ENCODE measurements at regions not wholly inside any gene's neighbourhood (a gene's known extent, or its start where the extent isn't known, plus 50 kb on each side); places are given as distances from the start of the nearest gene placed in this dataset.

- ChIA-PET POLR2A (no interaction called here), SMC1A (ENCODE audit: uncharacterized antibody, unreplicated experiment) (interaction anchor here (2.1 kb wide), 1 partner anchor 24 kb away, joined by 5 read pairs; no protein-coding TSS in a partner anchor), CTCF (interaction anchor here (0.7 kb wide), 1 partner anchor 49 kb away, joined by 3 read pairs; no protein-coding TSS in a partner anchor), RAD21 (ENCODE audit: unreplicated experiment) (no interaction called here)
- Histone ChIP-seq H3K4me1 (ENCODE audit: control insufficient read depth, insufficient read depth, low read length) (no peaks in the 10 kb centered on the region), H2AFZ (ENCODE audit: control insufficient read depth, low read depth, low read length) (no peak overlapping the region), H3K9ac (ENCODE audit: control insufficient read depth, insufficient read depth, low read length) (no peak overlapping the region), H3K79me2 (ENCODE audit: control insufficient read depth, insufficient read depth, low read length) (no peaks in the 10 kb centered on the region), H4K20me1 (ENCODE audit: control insufficient read depth, insufficient read depth) (no peaks in the 10 kb centered on the region), H3K4me2 (ENCODE audit: control insufficient read depth, insufficient read depth) (no peak overlapping the region), H3K4me3 (no peak overlapping the region), H3K36me3 (ENCODE audit: control insufficient read depth in 2 of 2, insufficient read depth in 2 of 2, low read length in 1 of 2) (no peaks in the 10 kb centered on the region), H3K27ac (ENCODE audit: control insufficient read depth, insufficient read depth) (no peak overlapping the region), H3K9me3 (replicated peaks; ENCODE audit: control insufficient read depth, insufficient read depth, low read length) (no peaks in the 10 kb centered on the region), H3K27me3 (replicated peaks in 1 of 2; ENCODE audit: control insufficient read depth in 2 of 2, insufficient read depth in 2 of 2, low read length in 1 of 2) (no peaks in the 10 kb centered on the region)
- 42% methylated on average over 2 of the region's 2 CpGs for WGBS (ENCODE audit: insufficient coverage, insufficient replicate concordance, low lambda C conversion rate, missing lambda C conversion rate)
- no TSS peak for BruUV-seq (replicated peaks)
- ATAC-seq, result no peak
- TF ChIP-seq NFXL1 (IDR thresholded peaks at IDR 0.05; ENCODE audit: borderline replicate concordance) (no peak), ZNF592 (IDR thresholded peaks at IDR 0.05) (no peak), RFX5 (IDR thresholded peaks at IDR 0.05; ENCODE audit: low read depth, low read length) (no peak), SMARCA5 (IDR thresholded peaks at IDR 0.05) (no peak), ELK1 (IDR thresholded peaks at IDR 0.05; ENCODE audit: low read depth, low read length) (no peak), BCLAF1 (IDR thresholded peaks at IDR 0.05) (no peak), SPI1 (IDR thresholded peaks at IDR 0.05; ENCODE audit: borderline replicate concordance, insufficient read depth, low read depth, low read length) (no peak), CHD4 (IDR thresholded peaks at IDR 0.05) (no peak), ATF3 (IDR thresholded peaks at IDR 0.05; ENCODE audit: borderline replicate concordance, extremely low read depth, low read depth, low read length) (no peak)
- no peak for FAIRE-seq
- no peak for DNase-seq (ENCODE audit: low read depth, low spot score)
- intact Hi-C loops (cut with micrococcal nuclease; ENCODE audit: unreplicated experiment) (no loop called here), in situ Hi-C loops (cut with MboI) (no loop called here)
Measured at GRCh38 chr2:13905831-13906230, 726.7 kb upstream of the LRATD1 start.
